Naive thymus-derived CD8-positive, alpha-beta T cell (primary cell): ENCODE measurements at regions not wholly inside any gene's neighbourhood (a gene's known extent, or its start where the extent isn't known, plus 50 kb on each side); places are given as distances from the start of the nearest gene placed in this dataset.
A peak's percentile ranks its signal among the peaks of the same experiment; 100 is the strongest.
"Not testable (repeated sequence)": the region's sequence is repeated elsewhere in the genome, so short reads cannot be mapped to it uniquely, and the experiment has no call there.

ENCODE experiments used
- ATAC-seq, 2 donors: fragments of 150-1000 bp; cut with Tn5 transposase in 1 of 2; sonication (Bioruptor Pico), chemical (Tn5 transposase) in 1 of 2; 1 replicate in 1 of 2; 2 replicates in 1 of 2; pipeline ENCODE4 v1.10.0; 2021; ENCODE audit warnings: mild to moderate bottlenecking in 2 of 2, moderate library complexity in 2 of 2
- POLR2A ChIA-PET: fragments of 350-600 bp; sonication (Branson Sonifier 250); formaldehyde crosslinking; loops from one replicate; lab custom pipeline; 2021; ENCODE audit warnings: antibody characterized with exemption; lab: Charles Lee
- DNase-seq, 10 donors: peaks; one replicate each; pipeline versions ENCODE4 v3.0.0 to v3.0.0-alpha.2; 2020 to 2022
- H3K27ac Mint-ChIP-seq, 10 donors: one replicate each; pipeline ENCODE4 v1.8.0; 2020 to 2022; ENCODE audit warnings: mild to moderate bottlenecking in 10 of 10, mixed read lengths in 10 of 10, moderate library complexity in 4 of 10, inconsistent platforms in 1 of 10
- H3K27me3 Mint-ChIP-seq, 5 donors: one replicate each; pipeline ENCODE4 v1.8.0; 2021 to 2022; ENCODE audit warnings: mixed read lengths in 5 of 5
- H3K36me3 Mint-ChIP-seq, 3 donors: one replicate each; pipeline ENCODE4 v1.8.0; 2020 to 2022; ENCODE audit warnings: mixed read lengths in 3 of 3, mild to moderate bottlenecking in 2 of 3, inconsistent platforms in 1 of 3
- H3K4me1 Mint-ChIP-seq, 4 donors: one replicate each; pipeline ENCODE4 v1.8.0; 2021 to 2022; ENCODE audit warnings: mixed read lengths in 4 of 4
- H3K4me3 Mint-ChIP-seq, 10 donors: one replicate each; pipeline ENCODE4 v1.8.0; 2020 to 2022; ENCODE audit warnings: mild to moderate bottlenecking in 10 of 10, mixed read lengths in 10 of 10, moderate library complexity in 6 of 10, inconsistent platforms in 1 of 10
- H3K9me3 Mint-ChIP-seq, 9 donors: one replicate each; pipeline ENCODE4 v1.8.0; 2020 to 2022; ENCODE audit warnings: mixed read lengths in 9 of 9, mild to moderate bottlenecking in 3 of 9, inconsistent platforms in 1 of 9, moderate library complexity in 1 of 9

DNA sequence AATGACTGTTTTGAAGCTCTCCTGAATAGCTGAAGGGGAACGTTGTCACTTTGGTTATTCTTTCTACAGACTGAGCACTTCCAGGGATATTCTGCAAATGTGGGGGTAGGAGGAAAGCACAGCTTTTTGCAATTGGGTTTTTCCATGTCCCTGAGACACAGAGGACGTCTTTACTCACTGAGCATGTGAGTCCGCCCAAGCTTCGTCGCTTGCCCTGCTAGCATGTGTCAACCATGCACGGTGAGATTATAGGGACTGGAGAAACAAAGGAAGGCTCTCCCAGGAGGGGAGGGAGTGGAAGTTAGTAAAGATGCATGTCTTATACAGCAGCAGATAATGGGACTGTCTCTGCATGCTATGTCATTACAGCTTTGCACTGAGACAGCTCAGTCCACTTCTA is 111.5 kb upstream of the SFRP2 start:
- Mint-ChIP-seq H3K27ac (no peak overlapping the region), H3K36me3 (peaks cover 0 to 4% (median 0%) of the 10 kb centered on the region in 3 donors), H3K27me3 (peaks cover 10 to 47% (median 18%) of the 10 kb centered on the region in 5 donors), H3K4me3 (no peak overlapping the region), H3K4me1 (no peaks in the 10 kb centered on the region), H3K9me3 (no peaks in the 10 kb centered on the region)
- POLR2A ChIA-PET: no interaction called here
- ATAC-seq: no peak
- no peak for DNase-seq

DNA sequence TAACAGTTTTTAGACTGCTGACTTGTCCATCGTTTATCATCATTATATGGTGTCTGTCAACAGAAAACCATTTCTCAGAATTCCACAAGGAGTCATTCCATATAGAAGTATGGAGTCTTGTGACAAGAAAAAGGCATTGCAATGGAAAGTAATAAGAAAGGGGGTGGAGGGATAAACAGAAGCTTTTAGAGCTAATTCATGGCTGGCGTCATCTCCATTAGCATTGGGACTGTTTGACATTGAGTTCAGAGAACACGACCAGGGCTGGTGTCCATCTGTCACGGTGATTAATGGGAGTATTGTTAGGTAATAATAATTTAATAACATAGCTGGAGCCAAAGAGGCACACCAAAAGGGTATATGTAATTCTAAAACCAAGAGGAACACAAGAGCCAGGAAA is 101.9 kb upstream of the SFRP2 start:
- H3K9me3 Mint-ChIP-seq: no peaks in the 10 kb centered on the region
- no peaks in the 10 kb centered on the region for H3K4me1 Mint-ChIP-seq
- no peak overlapping the region for H3K27ac Mint-ChIP-seq
- POLR2A ChIA-PET: no interaction called here
- DNase-seq: no peak
- H3K36me3 Mint-ChIP-seq: no peaks in the 10 kb centered on the region
- no peak for ATAC-seq
- H3K27me3 Mint-ChIP-seq: peaks cover 0 to 14% (median 7%) of the 10 kb centered on the region in 5 donors
- no peak overlapping the region for H3K4me3 Mint-ChIP-seq

DNA sequence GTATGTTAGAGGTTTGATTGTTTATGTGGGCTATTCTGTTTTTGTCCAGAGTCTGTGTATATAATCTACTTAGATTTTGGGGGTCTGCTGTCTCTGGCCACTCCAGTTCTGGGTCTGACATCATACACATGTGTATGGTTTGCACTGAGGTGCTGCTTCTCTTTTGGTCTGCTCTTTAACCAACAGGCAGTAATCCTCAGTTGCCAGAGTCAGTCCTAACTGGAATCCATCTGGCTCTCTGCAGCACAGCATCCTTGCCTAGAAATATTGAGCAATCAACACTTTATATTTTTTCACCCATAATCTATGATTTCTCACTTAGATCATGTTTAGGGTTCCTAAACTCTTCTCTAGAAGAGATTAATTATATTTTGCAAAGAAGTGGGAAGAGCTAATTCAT is 98.3 kb upstream of the SFRP2 start:
- H3K36me3 Mint-ChIP-seq: peaks cover 0 to 9% (median 4%) of the 10 kb centered on the region in 3 donors
- no peaks in the 10 kb centered on the region for H3K4me1 Mint-ChIP-seq
- no peak overlapping the region for H3K4me3 Mint-ChIP-seq
- H3K9me3 Mint-ChIP-seq: peaks cover 0 to 10% (median 3%) of the 10 kb centered on the region in 9 donors
- peaks cover 8 to 19% (median 15%) of the 10 kb centered on the region in 5 donors for H3K27me3 Mint-ChIP-seq
- DNase-seq: no peak
- POLR2A ChIA-PET: no interaction called here
- ATAC-seq: no peak
- no peak overlapping the region for H3K27ac Mint-ChIP-seq

DNA sequence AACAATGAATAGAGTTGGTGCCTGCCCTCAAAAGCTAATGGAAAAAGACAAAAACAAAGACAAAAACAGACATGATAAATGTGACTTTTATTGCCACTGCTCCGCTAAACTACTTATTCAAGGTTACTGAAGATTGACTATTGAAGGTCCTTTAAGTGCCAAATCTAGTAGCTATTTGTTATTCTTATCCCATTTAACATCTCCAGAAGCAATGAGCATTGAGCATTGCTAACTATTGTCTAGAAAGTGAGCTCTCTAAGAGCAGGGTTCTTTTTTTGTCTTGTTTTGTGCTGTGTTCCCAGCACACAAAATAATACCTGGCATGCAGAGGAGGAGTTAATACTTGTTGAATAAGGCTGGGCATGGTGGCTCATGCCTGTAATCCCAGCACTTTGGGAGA is 95.4 kb upstream of the SFRP2 start:
- H3K27ac Mint-ChIP-seq: no peak overlapping the region
- peaks cover 6 to 19% (median 12%) of the 10 kb centered on the region in 5 donors for H3K27me3 Mint-ChIP-seq
- H3K9me3 Mint-ChIP-seq: peaks cover 0 to 34% (median 24%) of the 10 kb centered on the region in 9 donors
- peaks cover 0 to 24% (median 6%) of the 10 kb centered on the region in 3 donors for H3K36me3 Mint-ChIP-seq
- DNase-seq (no peak), ATAC-seq (no peak)
- POLR2A ChIA-PET: no interaction called here
- no peaks in the 10 kb centered on the region for H3K4me1 Mint-ChIP-seq
- H3K4me3 Mint-ChIP-seq: no peak overlapping the region

DNA sequence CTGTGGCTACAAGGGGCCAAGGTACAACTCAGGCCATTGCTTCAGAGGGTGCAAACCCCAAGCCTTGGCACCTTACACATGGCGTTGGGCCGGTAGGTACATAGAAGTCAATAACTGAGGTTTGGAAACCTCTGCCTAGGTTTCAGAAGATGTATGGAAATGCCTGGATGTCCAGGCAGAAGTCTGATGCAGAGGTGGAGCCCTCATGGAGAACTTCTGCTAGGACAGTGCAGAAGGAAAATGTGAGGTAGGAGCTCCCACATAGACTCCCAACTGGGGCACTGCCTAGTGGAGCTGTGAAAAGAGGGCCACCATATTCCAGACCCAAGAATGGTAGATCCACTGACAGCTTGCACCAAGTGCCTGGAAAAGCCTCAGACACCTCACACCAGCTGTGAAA is 92.1 kb upstream of the SFRP2 start:
- POLR2A ChIA-PET: no interaction called here
- Mint-ChIP-seq H3K4me1 (no peaks in the 10 kb centered on the region), H3K27me3 (peaks cover 4 to 13% (median 8%) of the 10 kb centered on the region in 5 donors), H3K27ac (no peak overlapping the region), H3K4me3 (no peak overlapping the region), H3K36me3 (peaks cover 0 to 24% (median 6%) of the 10 kb centered on the region in 3 donors), H3K9me3 (peaks cover 0 to 36% (median 24%) of the 10 kb centered on the region in 9 donors)
- DNase-seq (no peak), ATAC-seq (no peak)

DNA sequence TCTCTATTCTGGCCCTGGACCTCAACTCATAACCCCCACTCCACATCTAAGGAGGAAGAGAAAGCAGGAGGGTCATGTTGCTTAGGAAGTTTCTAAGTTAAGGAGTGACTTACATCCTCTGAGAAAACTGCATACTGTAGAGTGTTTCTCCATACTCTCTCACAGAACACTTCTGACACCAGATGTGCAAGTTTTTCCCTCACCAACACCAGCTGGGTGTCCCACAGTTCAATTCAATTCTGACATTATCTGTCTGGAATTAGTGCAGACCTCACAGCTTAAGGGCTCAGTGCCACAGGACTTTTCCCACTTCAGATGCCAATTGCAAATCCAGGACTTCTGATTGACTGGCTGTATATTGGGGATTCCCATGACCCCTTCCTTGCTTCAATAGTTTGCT is 89.0 kb upstream of the SFRP2 start:
- DNase-seq (no peak), ATAC-seq (no peak)
- peaks cover 0 to 36% (median 22%) of the 10 kb centered on the region in 9 donors for H3K9me3 Mint-ChIP-seq
- peaks cover 0 to 9% (median 4%) of the 10 kb centered on the region in 5 donors for H3K27me3 Mint-ChIP-seq
- H3K4me3 Mint-ChIP-seq: no peak overlapping the region
- H3K27ac Mint-ChIP-seq: no peak overlapping the region
- no peaks in the 10 kb centered on the region for H3K4me1 Mint-ChIP-seq
- POLR2A ChIA-PET: no interaction called here
- H3K36me3 Mint-ChIP-seq: peaks cover 0 to 20% (median 2%) of the 10 kb centered on the region in 3 donors

DNA sequence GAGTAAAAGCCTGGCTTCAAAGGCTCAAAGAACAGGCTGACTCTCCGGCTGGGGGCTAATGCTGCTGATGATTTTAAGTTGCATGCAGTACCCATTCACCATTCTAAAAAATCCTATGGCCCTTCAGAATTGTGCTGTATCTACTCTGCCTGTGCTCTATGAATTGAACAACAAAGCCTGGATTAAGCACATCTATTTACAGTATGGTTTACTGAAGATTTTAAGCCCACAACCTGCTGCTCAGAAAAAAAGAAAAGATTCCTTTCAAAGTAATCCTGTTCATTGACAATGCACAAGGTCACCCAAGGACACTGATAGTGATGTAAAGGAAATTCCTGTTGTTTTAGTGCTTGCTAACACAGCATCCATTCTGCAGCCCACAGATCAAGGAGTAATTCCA is 84.9 kb upstream of the SFRP2 start:
- Mint-ChIP-seq H3K4me3 (no peak overlapping the region), H3K9me3 (peaks cover 0 to 9% (median 2%) of the 10 kb centered on the region in 9 donors), H3K36me3 (peaks cover 0 to 9% (median under 1%) of the 10 kb centered on the region in 3 donors), H3K4me1 (peaks cover 0 to under 1% (median 0%) of the 10 kb centered on the region in 4 donors), H3K27ac (no peak overlapping the region), H3K27me3 (peaks cover 0 to 12% (median 4%) of the 10 kb centered on the region in 5 donors)
- POLR2A ChIA-PET: no interaction called here
- ATAC-seq (no peak), DNase-seq (no peak)

DNA sequence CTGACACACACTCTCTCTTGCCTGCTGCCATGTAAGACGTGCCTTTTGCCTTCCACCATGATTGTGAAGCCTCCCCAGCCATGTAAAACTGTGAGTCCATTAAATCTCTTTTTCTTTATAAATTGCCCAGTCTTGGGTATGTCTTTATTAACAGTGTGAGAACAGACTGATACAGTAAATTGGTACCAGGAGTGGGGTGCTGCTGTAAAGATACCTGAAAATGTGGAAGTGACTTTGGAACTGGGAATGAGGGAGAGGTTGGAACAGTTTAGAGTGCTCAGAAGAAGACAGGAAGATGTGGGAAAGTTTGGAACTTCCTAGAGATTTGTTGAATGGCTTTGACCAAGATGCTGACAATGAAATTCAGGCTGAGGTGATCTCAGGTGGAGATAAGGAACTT is 77.9 kb upstream of the SFRP2 start:
- H3K4me3 Mint-ChIP-seq, POLR2A ChIA-PET, DNase-seq, H3K4me1 Mint-ChIP-seq, ATAC-seq: not testable (repeated sequence)
- H3K36me3 Mint-ChIP-seq: peaks cover 0 to 63% (median 37%) of the 10 kb centered on the region in 3 donors
- H3K9me3 Mint-ChIP-seq: peaks cover 15 to 76% (median 58%) of the 10 kb centered on the region in 9 donors
- peaks cover 5 to 42% (median 13%) of the 10 kb centered on the region in 5 donors for H3K27me3 Mint-ChIP-seq
- H3K27ac Mint-ChIP-seq: peak overlapping the region in 1 of 10 donors; percentile 26

DNA sequence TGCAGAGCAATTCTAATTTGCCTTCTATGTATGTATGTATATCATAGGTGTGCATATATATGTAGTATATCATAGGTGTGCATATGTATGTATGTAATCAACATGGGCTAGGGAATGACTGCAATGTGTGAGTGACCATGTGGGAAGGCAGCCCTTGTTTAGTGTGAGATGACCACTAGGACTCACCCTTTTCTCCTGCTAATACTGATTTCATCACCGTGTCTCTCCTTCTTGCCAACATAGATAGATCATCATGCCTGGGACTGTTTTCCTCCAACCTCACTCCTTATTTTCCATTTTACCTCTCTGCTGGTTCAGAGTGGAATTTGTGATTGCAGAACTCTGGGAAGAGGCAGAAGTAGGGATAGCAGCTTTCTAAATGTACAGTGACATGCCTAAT is 63.6 kb upstream of the SFRP2 start:
- H3K4me1 Mint-ChIP-seq: no peaks in the 10 kb centered on the region
- H3K36me3 Mint-ChIP-seq: peaks cover 2 to 20% (median 4%) of the 10 kb centered on the region in 3 donors
- H3K27ac Mint-ChIP-seq: no peak overlapping the region
- no peak overlapping the region for H3K4me3 Mint-ChIP-seq
- peaks cover 6 to 40% (median 18%) of the 10 kb centered on the region in 5 donors for H3K27me3 Mint-ChIP-seq
- DNase-seq (no peak), ATAC-seq (no peak)
- POLR2A ChIA-PET: no interaction called here
- peaks cover 0 to 49% (median 27%) of the 10 kb centered on the region in 9 donors for H3K9me3 Mint-ChIP-seq

DNA sequence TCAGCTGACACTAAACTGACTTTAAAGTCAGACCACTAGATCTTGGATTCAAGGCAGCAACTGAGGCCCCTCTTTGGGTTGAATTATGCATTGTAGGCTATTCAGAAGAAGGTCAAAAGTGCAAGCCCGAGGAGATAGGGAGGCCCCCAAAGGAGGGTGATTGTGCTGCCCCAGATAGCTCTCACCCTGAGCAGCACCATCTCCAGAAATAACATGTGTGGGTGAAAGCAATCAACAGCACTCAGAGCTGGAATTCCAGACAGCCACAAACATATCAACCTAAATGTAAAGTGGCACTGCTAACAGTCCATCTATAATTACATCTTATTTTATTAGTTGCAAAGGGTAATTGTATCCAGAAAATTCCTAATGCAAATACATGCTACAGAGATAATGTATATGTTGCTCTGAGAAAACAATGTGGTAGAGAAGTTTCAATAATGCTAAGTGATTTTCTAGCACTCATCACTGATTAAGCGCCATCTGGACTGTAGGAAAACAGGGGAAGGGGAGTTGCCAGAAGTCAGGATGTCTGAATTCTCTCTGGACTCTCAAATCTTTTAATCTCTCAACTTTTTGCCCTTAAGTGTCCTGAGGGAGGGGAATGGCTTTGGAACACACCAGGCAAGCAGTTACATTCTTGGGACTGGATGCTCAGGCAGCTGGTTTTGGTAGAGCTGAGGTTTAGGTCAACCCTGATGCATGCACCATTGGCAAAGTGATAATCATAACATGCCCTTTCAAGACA is 61.8 kb upstream of the SFRP2 start:
- POLR2A ChIA-PET: no interaction called here

DNA sequence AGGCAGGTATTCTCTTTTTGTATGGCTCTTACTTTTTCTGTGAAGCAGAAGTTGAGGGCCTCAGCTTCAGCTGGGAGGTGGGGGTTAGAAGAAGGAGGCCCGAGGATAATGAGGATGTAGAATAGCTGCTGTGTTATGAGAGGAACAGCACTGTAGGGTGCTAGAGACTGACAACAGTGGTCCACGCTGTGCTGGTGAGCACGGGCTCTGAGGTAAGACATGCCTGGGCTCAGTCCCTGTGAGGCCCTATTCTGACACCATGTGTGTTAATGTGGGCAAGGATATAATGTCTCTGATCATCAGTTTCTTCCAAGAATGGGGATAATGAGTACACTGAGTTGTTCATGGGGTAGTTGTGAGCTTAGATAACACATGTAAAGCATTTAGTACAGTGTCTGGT is 55.3 kb upstream of the SFRP2 start:
- Mint-ChIP-seq H3K4me3 (no peak overlapping the region), H3K4me1 (no peaks in the 10 kb centered on the region), H3K9me3 (peaks cover 0 to 22% (median 5%) of the 10 kb centered on the region in 9 donors), H3K27ac (no peak overlapping the region), H3K36me3 (peaks cover 0 to 6% (median 3%) of the 10 kb centered on the region in 3 donors), H3K27me3 (peaks cover 2 to 12% (median 6%) of the 10 kb centered on the region in 5 donors)
- ATAC-seq (no peak), DNase-seq (no peak)
- POLR2A ChIA-PET: no interaction called here

More for the DNA sequence above, 61.8 kb upstream of the SFRP2 start:
- DNase-seq: no peak
- H3K27me3 Mint-ChIP-seq: peaks cover 8 to 25% (median 12%) of the 10 kb centered on the region in 5 donors
- no peaks in the 10 kb centered on the region for H3K4me1 Mint-ChIP-seq
- no peak overlapping the region for H3K4me3 Mint-ChIP-seq
- peaks cover 0 to 31% (median 12%) of the 10 kb centered on the region in 9 donors for H3K9me3 Mint-ChIP-seq
- H3K36me3 Mint-ChIP-seq: peaks cover 0 to 18% (median 3%) of the 10 kb centered on the region in 3 donors
- H3K27ac Mint-ChIP-seq: no peak overlapping the region
- no peak for ATAC-seq
